T-helper 1 cell (primary cell): ENCODE measurements at regions not wholly inside any gene's neighbourhood (a gene's known extent, or its start where the extent isn't known, plus 50 kb on each side); places are given as distances from the start of the nearest gene placed in this dataset.

Experiments used
- DNase-seq, 5 donors: peaks; one replicate each; pipeline ENCODE4 v3.0.0-alpha.2; 2012 to 2020

DNA sequence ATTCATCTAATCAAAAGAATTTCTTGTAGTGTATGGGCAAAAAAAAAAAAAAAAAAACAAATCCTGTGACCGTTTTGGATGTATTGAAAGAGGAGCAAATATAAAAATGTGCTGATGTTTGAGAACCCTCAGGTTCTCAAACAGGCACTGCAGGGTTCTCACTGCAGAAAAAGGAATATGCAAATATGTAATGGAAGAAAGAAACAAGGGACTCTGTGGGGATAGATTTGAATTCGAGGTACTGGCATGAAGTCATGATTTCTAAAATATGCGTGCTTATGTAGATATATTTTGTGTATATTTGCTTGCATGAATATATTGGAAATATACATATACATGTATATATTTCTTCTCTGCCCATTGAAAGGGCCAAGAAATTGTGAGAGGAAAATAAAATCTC lies 365.0 kb upstream of the RUNX1 start:
- DNase-seq = no peak

DNA sequence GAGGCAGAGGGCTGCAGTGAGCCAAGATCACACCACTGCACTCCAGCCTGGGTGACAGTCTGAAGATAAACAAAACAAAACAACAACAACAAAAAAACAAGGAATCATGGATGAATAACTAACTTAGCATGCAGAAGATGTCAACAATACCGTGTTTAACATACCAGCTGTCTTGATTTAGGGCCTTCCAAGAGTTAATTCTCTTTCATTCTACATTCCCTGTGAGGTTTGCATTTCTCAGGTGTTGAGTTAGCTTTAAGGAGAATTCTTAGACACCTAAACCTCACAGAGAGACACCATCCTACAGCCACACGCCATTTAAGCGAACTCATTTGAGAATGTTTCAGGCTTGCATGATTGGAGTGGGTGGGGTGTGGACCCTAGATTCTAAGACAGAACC lies 363.1 kb upstream of the RUNX1 start:
- DNase-seq = no peak

DNA sequence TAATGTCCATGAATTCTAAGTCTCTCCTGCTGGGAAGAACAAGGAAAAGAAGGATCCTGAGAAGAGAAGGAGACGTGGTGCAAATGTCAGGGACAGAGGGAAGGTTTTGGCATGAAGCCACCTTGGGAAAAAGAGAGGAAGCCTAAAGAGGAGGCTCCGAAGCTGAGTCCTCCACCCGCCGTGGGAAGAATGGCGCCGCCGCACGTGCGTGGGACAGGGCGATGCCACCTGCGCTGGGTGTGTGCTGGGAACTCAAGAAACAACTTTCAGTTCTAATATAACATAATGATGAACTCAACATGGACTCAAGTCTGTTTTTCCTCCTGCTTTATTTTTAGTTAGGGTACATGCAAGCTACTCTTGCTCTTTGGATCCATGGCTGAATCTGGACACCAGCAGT lies 362.3 kb upstream of the RUNX1 start:
- no peak for DNase-seq

DNA sequence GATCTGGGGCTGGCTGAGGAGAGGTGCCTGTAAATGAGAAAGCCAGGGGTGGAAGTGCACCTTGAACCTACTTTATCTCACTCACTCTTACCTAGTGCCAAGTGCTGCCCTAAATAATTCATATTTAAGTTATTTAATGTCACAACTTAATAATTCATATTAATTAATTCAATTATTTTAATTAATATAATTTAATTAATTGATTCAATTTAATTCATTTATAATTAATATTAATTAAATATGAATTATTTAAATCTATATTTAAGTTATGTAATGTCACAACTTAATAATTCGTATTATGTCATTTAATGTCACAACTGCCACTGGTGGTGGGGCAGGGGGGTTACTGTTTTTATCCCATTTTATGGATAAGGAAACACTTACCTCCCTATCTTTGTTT lies 361.6 kb upstream of the RUNX1 start:
- no peak for DNase-seq

DNA sequence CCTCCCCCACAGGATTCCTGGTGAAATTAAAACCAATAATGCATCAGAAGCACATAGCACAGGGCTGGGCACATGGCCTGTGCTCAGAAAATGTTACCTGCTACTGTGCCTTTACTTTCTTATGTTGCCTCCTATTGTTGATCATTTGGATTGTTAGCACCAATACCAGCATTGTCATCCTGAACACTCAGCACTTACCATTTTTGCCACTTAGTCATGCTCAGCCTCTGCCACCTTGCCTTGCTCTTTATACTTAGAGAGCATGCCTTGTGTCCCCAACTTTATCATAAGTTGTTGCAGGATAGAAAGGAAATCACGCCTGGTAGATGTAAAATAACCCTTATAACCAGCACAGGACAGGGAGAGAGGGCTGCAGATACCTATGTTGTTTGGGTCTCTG lies 361.0 kb upstream of the RUNX1 start:
- no peak for DNase-seq

DNA sequence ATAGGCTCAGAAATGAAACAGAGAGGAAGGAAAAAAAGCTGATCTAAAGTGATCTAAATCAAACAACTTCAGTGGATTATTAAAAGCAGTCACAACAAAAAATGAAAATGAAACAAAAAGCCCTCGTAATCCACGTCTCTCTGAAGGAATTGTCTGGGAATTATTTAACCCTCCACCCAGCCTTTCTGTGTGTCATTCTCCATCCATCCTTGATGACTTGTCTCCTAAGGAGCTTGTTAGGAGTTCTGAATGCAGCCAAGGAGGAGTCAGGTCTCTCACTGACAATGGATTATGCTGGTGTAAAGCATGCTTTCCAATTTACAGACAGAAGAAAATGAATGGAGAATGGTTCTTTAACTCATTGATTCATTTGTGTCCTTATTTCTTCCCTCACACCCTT lies 359.3 kb upstream of the RUNX1 start:
- no peak for DNase-seq

DNA sequence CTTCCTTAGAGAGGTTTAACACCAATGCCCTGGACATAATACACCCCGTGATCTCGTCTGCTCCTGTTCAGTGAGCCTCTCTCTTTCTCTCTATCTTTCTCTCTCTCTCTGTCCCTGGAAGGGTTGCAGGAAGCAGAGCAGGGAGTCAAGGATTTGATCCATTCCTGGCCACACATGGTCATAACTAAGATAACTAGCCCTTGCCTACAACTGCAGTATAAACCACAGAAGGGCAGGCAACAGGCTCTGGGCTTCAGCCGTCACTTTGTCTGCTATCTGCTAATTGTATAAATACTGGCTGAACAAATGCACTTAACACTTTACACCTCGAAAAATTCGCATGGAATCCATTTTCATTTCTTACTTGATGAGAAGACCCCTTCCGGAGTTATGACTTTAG lies 357.5 kb upstream of the RUNX1 start:
- no peak for DNase-seq

DNA sequence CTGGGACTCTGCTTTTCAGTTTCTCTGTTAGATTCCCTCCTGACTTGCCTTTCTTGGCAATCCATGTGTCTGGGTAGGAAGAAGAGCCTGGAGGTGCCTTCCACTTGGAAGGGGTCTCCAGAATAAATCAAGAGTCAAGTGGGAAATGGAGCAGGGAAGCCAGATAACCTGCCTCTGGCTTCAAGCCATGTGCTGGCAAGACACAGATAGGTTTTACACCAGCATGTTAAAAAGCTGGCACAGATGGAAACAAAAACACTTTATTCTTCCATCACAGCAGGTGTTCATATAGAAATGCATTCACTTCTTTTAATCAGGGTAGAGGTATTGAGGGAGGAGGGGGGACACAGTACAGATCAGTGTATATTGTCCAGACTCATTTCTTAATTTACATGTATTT lies 356.9 kb upstream of the RUNX1 start:
- no peak for DNase-seq

DNA sequence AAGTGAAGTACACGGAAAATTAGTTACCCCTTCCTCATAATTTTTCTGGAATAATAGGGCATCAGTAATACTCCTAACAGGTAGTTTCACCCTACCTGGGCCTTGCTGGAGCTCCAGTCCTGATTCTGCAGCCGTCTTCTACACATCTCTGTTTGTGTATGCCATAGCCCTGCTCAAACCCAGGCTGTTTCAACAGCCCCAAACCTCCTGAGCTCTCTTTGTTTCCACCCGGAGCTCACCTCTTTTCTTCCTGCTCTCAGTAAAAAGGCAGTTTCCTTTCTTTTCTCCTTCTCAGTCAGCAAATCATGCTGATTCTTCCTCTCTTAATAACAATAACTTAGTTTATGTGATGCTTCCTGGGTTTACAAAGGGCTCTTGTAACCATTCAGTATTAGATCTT lies 355.1 kb upstream of the RUNX1 start:
- no peak for DNase-seq

DNA sequence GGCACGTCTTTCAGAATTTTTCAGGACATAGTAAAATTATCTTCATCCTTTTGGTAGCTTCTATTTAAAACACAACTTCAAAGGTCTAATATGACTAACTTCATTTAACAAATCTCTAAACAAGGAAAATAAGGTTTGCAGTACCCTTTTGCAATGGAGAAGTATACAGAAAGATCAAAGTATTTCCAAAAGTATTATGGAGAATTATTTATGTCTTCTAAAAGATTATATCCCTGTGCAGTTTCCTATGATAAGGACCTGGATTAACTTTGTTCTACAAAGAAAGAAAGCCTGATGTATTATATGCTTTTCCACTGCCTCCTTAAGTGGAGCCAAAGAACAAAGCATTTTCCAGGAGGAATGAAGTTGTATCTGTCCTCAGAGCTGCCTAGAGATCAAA lies 353.0 kb upstream of the RUNX1 start:
- DNase-seq = no peak

DNA sequence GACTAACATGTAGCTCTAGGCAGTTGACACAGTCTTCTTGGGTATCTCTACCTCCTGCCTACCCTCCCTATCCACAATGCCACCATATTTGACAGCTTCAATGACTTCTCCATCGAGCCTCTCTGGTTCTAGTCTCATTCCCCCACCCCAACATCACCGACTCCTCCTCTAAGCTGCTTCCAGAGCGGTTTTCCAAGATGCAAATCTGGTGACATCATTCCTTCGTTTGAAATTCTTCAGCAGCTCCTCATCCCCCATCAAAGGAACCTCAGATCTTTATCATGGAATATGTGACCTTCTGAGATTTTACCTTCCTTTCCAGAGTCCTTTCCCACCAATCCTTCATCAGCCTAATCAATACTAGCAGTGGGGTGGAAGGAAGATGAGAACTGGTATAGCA lies 352.4 kb upstream of the RUNX1 start:
- no peak for DNase-seq

DNA sequence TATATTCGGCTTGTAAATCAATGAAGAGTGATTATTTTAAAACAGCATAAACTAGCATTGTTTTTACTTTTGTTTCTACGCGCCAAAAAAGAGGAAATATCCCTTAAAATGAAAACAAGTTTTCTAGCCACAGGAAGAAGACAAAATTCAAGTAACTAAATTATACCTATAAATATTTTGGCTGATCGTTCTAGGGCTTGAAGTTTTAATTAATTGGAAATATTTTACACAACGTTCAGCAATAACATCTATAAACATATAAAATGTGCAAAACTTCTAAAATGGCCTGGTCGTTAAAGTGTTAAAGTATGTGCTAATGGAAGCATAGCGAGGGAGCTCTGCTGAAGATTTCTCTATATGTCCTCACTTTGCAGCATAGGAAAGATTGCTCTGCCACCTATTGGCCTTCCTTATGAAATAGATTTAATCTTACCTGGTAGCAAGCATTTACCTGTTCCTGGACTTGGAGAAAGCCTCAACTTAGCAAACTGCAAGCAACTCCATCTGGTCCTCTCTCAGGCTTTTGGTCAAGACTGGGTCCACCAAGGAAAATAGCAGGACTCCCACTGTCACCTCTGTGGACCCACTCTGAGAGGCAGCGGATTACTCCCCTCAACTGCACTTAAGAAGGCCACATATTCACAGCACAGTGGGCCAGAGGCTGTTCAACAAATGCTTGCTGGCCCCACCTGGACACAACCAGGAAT lies 351.3 kb upstream of the RUNX1 start:
- peak in 3 of 5 donors; percentile 7 to 70 (median 29) for DNase-seq

DNA sequence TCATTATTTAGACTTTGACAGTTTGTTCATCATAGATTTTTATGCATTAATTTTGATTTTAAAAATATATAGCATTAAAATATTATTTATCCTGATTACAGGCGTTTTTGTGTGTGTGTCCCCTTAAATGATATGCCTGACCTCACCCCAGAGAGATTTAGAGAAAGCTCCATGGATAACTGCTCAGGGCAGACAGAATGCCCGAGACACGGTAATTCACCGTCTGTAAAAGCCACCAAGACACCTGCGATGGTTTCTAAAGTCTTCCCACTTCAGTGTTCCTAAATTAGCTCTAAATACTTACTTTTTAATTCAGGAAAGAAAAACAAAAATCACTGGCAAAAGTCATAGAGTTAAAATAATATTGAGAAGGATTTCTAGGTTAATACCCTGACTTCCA lies 350.6 kb upstream of the RUNX1 start:
- DNase-seq = no peak

DNA sequence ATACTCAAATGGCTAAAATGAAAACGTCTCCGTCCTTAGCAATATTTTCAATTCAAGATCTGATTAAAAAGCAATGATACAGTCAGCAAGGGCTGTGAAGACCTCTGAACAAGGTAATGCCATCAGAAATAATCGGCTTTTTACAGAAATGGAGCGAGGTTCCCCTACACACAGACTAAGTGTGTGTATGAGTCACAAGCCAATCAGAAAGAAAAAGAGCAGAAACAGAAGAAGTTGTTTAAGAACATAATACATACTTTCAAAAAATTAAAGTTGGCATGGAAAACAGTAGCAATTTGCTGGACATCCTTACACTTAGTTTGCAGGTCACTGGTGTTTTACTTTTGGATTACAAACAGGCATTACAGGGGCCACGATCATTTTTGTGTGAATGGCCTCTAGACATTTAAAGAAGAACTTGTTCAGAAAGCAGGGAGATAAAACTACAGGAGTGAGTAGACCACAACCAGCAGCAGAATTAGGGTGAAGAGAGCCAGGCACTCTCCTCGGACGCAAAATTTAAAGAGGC lies 350.0 kb upstream of the RUNX1 start:
- DNase-seq = no peak

DNA sequence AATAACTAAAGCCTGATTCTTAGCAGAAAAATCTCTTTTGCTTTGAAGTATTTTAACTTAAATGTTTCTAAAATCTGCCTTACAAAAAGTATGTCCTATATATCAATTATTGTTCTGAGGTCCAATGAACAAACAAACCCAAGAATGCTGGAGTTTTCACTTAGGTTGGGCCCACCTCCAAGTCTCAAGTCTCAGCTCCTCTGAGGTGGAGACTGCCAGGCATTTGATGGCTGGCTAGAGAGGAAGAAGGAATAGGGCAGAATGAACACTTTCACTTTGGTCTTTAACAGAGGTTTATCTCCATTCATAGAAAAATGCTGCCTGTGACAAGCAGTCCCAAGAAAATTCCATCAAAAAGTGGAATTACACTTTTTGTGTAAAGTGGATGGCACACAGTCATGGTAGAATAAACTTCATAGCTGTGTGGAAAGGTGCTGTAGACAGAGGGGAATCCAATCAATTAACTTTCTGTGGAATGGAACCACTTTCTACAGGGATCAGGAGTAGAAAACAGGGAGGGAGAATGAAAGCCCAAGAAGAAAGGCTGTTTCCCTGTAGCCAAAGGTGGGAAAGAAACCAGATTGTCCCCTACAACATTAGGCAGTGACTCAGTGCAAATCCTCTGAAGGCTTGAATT lies 349.4 kb upstream of the RUNX1 start:
- no peak for DNase-seq

DNA sequence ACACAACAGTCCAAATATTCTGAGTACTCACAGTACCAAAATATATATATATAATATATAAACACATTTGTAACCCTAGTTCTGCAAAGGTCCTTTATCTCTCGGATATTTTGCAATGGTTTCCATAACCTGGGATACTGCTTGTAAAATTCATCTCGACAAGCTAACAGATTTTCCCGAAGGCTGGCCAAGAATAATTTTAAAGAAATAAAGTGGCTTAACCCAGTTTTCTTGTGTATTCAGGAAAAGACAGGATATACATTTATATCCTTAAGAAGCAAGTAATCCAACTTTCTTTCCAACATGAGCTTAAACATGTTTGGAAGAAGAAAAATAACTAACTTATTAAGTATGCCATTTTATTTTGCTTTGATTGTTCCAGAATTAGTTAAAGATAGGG lies 348.7 kb upstream of the RUNX1 start:
- DNase-seq = no peak

DNA sequence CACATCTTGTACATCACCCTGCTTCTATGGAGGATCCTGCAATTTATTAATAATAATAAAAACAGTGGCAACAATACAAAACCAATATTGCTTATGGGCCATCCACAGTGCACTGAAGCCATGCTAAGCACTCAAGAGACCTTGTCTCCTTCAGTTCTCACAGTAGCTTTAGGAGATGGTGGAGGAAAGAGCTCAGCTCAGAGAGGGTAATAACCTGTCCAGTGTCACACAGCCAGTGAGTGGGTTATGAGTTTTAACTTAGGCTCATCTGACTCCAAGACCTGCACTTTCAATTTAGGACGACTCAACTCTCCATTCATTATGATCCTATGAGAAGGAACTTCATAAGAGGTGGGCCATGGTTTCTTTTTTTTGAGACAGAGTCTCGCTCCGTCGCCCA lies 347.6 kb upstream of the RUNX1 start:
- no peak for DNase-seq

DNA sequence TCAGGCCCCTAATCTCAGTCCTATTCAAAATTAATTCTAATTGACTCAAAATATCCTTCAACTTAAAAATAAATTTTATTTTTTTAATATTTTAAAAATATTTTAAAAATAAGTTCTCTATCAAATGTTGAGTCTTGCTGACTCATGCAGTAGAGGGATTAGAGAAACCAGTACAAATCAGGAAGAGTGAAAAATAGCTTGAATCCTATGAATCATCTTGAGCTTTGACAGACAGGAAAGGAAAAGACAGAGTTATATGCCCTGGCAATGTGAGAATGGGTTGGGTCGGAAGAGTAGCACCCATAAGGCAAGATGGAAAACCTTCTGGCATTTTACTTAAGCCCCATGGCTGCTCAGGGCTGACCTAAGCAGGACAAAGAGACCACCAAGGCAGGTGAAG lies 346.6 kb upstream of the RUNX1 start:
- DNase-seq = no peak

DNA sequence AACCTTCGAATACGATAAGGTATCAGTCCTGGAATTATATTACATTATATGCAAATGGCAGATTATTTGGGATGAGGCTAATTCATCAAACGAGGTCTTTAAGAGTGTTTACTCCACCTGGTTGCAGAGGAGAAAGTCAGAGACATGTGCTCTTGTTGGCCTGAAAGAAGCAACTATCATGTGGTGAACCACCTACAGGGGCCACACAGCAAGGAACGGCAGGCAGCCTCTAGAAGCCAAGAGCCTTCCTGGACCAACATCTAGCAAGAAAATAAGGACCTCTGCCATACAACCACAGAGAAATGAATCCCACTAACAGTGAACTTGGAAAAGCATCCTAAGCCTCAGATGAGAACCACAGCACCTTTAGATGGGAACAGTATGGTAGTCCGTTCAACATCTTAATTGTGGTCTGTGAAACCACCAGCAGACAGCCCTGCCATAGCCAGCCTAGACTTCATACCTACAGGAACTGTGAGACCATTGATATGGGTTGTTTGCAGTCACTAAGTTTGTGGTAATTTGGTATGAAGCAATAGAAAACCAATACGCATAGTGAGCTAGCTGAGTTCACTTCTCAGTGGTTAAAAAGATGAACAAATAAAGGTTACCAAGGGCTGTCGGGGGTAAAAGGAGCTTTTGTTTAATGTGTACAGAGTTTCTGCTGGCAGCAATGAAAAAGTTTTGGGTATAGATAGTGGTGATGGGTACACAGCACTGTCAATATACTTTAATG lies 345.7 kb upstream of the RUNX1 start:
- no peak for DNase-seq

DNA sequence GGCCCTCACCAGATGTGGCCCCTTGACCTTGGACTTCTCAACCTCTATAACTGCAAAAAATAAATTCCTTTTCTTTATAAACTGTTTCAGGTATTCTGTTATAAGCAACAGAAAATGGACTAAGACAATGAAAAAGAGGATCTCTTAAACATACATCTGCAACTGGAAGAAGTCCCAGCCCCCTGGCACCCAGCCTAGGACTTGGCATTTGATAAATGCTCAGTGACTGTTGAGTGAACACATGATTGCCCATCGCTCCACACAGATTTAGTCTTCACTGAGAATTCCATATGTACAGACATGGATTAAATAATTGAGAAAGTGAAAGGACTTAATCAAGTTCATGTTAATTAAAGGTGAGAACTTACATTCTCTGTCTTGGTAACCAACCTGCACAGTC lies 344.9 kb upstream of the RUNX1 start:
- no peak for DNase-seq

DNA sequence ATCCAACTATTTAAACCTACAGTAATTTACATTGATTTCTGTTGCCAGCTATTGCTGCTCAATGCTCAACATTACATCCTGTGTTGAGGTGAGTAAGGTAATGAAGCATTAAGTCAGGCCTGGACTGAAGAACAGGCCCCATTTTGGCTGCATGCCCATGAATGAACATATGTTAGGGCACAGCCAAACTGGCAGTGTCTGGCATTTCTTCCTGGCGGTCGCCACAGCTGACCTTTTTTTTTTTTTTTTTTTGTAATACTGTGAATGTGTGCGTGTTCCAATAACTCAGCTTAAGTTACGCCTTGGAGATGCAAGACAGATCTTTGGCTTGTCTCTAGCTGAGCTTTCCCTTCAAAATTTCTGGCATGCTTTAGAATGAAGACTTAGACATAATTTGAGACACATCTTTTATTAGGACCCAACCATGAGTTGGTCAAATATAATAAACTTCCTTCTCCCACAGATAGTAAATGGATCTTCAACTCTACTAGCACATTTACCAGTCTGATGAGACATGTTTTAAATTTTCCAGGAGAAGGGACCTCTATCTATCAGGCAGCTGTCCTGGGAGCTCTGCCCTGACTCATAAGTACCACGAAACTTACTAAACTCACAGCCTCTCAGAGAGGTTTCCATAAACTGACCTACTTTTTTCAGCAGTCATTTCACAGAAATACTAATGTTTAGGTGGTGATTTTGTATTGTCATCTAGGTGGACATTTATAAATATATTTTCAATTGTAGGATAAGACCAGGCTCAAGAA lies 341.1 kb upstream of the RUNX1 start:
- no peak for DNase-seq

DNA sequence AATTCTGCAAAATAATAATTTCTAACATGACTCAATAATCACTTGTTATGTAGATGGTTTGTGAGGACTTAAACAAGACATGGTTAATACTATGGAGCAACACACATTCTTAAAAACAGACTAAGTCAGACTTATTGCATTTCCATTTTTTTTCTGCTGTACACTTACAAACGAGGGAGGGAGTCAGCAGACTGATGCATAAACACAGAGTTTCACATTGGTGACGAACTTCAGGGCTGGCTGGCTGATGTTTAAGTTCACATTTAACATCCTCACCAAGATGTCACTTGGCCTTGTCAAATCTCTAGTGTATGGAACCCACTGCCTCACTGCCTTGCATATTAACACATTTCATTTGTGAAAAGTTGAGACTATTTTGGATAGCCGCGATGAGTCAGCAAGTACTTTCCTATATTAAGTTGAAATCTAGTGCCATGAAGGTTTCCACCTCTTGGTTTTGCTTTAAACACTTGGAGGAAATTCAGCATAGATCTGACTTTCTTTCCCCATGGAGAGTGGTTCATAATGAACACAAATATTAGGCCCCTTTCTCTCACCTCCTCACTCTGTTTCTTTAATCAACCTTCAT lies 337.5 kb upstream of the RUNX1 start:
- DNase-seq = no peak

DNA sequence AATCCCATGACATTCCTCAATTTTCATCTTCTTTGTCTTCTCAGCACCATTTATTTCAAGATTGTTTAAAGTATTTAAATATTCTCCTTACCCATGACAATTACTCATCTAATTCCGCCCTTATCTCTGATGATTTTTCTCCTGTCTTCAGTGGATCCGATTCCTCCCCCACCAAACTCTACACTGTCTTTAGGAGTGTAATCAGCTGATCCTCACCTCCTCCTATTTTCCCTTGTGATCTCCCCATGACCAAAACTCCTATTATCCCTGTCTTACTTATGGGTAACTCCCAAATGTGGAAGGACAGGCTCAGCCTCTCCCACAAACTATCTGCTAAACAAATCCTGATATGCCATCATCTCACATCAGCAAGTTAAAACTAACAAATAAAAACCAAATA lies 335.3 kb upstream of the RUNX1 start:
- DNase-seq = no peak
